ENCODE measurements at regions not wholly inside any gene's neighbourhood (a gene's known extent, or its start where the extent isn't known, plus 50 kb on each side); places are given as distances from the start of the nearest gene placed in this dataset.
"Not testable (repeated sequence)": the region's sequence is repeated elsewhere in the genome, so short reads cannot be mapped to it uniquely, and the experiment has no call there.

DNA sequence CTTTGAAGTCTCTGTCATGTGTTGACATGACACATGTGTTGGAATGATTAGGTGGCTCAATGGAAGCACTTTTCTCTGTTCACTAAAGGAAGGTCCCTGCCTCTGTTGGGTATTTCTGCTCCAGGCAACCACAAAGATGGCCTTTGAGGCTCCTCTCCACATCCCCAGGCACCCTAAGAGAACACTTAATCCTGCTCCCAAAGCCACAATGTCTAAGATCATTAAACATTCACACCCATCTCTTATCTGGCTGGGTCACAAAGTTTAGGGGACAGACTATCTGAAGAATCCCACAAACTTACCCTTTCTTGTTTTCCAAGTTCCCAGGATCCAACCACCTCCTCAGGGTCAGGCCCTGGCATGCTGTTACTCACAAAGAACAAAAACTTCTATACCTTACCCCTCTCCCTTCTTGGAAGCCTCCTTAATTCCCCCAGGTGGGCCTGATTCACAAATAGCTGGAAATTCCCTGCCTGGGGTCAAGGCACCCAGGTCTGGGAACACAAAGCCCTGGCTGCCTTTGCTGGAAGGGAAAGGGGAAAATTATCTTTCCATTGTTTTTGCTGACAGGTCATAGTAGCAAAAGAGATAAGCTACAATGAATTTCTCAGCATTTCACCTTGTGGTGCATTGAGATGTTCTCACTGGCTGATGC lies 333.7 kb downstream of the PCNX1 start:
- no peak for ATAC-seq

DNA sequence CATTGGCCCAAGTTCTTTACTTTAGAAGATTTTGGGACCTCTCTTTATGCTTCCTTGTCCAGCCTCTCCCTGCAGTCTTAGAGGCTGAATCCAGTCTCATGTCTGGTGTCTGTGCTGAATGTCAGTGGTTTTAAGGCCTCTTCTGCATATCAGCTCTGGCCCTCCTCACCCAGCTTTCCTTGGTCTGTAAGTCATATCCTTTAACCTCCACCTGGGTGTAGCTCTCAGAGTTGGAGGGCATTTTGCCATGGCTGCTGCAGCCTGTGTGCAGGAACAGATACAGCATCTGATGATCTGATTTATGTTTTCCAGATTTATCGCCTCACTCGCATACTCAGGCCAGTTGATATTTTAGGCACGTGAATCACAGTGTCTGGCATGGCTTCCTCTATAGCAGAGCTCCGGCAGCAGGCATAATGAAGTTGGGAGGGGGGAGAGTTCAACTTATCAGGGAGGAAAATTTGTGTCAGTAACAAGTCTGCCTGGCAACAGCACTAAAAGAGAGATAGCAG lies 335.0 kb downstream of the PCNX1 start:
- no peak for ATAC-seq

DNA sequence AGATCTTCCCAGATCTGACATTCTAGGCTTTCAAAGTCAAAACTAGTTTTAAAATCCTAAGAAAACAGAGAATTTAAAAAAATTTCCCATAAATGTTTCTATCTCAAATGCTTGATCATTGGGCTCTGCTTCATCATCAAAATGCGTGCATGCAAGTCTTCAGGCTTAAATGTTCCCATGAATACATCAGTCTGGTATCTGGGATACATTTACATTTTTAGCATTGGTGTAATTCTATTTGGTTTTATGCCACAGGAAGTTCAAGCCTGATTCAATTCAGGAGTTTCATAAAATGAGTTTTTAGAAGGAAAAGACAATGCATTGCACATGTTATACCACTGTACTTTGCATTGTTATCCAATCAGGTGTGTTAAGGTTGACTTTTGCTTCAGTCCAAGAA lies 336.4 kb downstream of the PCNX1 start:
- ATAC-seq: no peak

- ATAC-seq: no peak
These were observed 337.1 kb downstream of the PCNX1 start for GRCh38 chr14:71244341-71244740.

DNA sequence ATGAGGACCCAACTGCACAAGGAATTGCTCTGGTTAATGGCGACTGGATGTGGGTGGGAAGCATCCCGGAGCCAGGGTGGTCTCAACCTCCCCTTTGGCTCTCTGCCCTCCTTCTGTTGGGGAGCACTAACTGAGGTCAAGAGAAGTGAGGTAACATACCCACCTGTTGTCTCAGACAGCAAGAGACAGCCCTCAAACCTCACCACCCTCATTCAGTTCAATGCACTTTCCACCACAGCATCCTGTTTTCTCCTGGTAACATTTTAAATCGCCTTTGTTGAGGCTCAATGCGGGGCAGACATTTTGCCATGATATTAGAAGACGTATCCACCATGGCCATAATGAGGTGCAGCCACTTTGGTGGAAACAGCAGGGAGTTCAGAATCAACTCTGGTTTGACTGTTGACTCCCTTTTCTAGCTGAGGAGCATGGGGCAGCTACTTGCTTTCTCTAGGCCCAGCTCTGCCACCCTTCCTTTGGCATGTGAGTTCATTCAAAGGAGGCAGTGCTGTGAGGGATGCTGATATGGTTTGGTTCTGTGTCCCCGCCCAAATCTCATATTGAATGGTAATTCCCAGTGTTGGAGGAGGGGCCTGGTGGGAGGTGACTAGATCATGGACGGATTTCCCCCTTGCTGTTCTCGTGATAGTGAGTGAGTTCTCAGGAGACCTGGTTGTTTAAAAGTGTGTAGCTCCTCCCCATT lies 338.6 kb downstream of the PCNX1 start:
- no peak for ATAC-seq

DNA sequence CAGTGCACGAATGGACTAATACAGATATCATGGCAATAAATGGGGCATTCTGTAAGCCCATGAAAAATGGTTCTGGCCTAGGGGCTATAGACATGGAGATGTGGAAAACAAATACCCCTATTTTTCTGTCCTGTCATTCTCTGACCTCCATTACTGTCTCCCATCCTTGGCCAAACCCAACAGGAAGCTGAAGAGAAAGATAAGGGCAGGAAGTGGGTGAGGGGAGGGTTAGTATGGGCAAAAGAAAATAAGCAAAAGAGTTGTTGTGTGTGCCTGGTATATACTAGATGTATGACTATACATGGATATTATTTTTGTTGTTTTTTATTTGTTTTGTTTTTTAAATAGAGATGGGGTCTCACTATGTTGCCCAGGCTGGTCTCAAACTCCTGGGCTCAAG lies 339.3 kb downstream of the PCNX1 start:
- no peak for ATAC-seq

DNA sequence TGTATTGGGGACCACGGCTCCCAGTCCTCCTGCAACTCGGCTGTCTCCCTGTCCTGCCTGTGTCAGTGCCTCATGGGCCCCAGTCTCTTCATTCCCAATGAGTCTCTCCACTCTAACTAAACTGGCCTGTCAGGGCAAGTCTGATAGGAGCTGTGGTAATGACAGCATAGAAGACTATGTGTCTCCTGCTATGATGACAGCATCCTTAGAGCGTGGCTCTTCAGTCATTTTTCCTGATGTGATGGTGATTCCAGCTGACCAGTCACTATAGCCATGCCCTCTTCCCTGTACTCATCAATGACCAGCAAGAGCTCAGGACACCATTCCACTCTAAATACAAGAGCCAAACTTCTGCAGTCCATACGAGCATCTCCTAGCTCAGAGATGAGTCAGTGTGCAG lies 339.8 kb downstream of the PCNX1 start:
- ATAC-seq: peak; percentile 62

- ATAC-seq: no peak
These were observed 340.9 kb downstream of the PCNX1 start for GRCh38 chr14:71248194-71248593.

DNA sequence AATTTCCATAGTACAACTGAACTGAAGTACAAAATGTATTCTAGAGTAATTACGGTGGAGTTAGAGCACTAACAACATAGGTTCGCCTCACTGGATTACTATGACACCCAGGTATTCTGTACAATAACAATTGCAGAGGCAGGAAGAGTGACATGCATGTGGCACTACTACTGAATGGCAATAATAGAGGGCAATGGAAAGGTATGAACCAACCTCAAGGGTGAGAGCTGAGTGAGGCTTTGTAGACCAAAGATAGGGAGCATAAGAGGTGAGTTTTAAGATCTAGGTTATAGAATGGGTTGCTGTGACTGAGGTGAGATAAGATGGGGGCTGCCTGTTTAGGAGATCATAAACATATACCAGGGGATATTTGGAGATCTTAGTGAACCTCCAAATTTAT lies 343.1 kb downstream of the PCNX1 start:
- no peak for ATAC-seq

GRCh38 chr14:71250791-71251190 lies 343.5 kb downstream of the PCNX1 start:
- no peak for ATAC-seq

- ATAC-seq: not testable (repeated sequence)
These were observed 346.9 kb downstream of the PCNX1 start for GRCh38 chr14:71254091-71254719.

DNA sequence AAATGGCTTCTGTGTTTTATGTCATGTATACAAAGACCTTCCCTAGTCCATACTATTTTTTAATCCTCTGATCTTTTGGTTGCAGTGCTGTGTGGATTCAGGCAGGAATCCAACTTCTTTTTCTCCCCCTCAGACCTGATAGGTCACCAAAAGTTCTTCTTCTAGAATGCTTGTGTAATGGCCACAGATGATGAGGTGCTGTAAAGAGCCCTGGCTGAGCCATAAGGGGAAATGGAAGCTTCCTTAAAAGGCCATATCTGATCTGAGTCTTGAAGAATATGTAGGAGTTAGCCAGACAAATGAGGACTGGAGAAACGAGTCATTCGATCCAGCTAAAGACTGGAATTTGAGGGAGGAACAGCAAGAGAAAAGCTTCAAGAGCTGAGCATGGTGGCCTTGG lies 353.9 kb downstream of the PCNX1 start:
- ATAC-seq: no peak

GRCh38 chr14:71262441-71262840 lies 355.2 kb downstream of the PCNX1 start:
- no peak for ATAC-seq

- no peak for ATAC-seq
These were observed 357.0 kb downstream of the PCNX1 start for GRCh38 chr14:71264260-71264659.

DNA sequence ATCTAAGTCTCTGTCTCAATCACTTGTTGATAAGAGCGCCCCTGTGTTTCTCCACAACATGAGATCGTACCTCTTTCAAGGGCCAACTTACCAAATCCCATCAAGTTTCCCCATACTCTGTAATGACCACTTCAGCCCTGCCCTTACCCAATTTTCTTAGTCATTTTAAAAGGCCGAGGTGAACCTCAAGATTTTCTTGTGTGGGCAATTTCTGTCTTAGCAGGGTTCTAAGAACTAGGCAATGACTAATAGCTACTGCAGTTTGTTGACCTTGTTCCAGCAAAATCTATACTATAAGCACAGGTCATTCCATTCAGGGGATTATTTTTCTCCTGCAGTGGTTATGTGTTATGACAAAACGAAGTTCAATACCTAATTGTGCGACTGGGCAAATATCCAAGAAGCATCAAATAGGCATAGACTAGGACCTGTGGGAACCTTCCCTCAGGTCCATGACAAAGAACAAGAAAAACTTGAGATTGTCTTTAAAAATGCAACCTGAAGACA lies 359.8 kb downstream of the PCNX1 start:
- ATAC-seq: peak; percentile 59

DNA sequence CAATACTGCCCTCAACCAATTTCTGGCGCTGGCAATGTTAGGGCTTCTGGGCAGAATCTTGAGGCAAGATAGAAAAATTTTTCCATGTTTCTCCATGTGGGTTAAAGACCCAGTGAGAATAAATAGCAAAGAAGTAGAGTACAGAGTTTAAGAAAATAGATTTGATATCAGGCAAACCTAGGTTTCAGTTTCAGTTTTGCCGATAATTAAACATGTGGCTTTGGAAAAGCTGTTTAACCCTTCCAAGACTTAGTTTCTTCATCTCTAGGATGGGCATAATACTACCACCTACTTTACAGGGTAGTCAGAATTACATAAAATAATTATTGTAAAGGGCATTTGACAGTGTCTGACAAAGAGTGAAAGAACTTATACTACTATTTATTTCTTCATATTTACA lies 360.4 kb downstream of the PCNX1 start:
- ATAC-seq: no peak

DNA sequence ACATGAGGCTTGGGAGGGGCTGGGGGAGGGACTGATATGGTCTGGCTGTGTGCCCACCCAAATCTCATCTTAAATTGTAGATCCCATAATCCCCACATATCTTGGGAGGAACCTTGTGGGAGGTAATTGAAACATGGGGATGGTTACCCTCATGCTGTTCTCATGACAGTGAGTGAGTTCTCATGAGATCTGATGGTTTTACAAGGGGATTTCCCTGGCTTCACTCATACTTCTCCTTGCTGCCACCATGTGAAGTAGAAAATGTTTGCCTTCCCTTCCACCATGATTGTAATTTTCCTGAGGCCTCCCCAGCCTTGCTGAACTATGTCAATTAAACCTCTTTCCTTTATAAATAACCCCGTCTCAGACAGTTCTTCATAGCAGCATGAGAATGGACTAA lies 362.9 kb downstream of the PCNX1 start:
- ATAC-seq: no peak

DNA sequence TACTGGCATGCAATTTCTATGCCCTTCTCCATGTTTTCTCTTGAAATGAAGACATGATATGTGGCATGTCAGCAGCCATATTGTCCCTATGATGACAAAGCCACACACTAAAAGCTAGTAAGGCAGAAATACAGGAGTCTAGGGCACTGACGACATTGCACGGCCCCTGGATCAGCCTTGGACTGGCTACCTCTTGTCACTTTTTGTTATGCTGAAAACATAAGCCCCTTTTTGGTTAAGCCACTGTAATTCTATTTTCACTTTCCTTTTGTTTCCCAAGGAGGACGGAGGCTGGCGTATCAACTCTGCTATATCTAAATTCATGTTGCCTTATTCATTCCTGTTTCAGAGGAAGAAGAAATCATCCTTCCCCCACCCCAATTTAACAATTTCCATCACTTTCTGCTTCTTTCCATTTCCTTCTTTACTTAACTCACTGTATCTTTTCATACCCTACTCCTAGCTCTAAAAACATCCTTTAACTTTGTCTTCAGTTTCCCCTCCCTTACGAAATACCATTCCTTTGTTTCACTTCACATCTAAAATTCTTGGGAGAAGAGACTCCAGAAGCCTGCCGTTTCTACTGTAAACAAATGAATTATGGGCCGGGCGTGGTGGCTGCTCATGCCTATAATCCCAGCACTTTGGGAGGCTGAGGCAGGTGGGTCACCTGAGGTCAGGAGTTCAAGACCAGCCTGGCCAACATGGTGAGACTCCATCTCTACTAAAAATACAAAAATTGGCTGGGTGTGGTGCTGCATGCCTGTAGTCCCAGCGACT lies 364.1 kb downstream of the PCNX1 start:
- no peak for ATAC-seq

DNA sequence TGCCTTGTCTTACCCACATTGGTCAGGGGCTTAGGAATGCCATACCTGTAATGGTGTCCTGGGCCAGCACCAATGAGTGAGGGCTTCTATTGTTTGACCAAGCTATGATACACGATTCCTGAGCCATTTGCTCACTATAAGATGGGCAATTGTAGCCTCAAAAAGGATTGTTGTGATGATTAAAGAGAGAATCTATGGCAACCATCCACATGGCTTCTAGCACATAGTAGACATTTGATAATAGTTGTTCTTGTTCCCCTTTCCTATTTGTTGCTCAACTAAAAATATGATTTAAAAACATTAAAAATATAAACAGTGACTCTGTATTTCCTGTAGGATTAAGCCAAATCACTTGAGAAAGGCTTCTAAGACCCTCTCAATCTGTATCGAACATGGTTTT lies 366.1 kb downstream of the PCNX1 start:
- ATAC-seq: no peak

- ATAC-seq: no peak
These were observed 376.8 kb downstream of the PCNX1 start for GRCh38 chr14:71284048-71284447.

DNA sequence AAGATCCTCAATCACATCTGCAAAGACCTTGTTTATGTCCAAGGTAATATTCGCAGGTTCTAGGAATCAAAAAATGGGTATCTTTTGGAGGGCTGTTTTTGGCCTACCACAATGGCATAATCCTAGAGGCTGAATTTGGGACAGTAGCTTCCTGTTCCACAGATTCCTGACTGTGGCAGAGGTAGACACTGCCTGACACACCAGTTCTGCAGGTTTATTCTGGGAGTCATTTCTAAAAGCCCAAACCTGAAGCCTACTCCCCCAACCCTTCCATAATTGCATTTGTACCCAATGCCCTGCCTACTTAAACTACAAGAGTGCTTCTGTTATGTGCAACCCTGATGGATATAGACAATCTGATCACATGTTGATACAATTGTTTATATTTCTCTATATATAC lies 378.9 kb downstream of the PCNX1 start:
- peak; percentile 50 for ATAC-seq

DNA sequence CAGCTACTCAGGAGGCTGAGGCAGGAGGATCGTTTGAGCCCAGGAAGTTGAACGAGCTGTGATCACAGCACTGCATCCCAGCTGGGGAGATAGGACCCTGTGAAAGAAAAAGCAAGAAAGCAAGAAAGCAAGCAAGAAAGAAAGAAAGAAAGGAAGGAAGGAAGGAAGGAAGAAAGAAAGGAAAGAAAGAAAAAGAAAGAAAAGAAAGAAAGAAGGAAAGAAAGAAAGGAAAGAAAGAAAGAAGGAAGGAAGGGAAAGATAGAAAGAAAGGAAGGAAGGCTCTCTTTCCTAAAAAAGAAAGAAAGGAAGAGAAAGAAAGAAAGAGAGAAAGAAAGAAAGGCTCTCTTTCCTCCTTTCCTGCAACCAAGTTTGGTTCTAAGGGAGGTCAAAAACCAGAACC lies 380.3 kb downstream of the PCNX1 start:
- ATAC-seq: no peak

DNA sequence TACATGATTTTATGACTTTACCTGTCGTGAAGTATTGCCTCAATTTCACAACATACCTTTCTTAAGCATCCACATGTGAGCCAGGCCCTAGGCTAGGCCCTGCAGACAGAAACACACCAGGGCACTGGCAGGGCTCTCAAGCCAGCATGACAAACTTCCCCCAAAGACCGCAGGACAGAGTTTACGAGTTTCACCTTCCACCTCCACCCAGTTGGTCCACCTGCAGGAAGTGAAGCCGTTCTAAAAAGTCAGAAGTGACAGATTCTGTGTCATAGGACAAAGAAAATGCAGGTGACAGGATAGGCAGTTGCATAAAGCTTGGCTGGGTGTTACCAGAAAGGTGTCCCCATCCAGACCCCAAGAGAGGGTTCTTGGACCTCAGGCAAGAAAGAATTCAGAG lies 382.3 kb downstream of the PCNX1 start:
- peak; percentile 76 for ATAC-seq
